Panc1 (cell line): ENCODE measurements at regions not wholly inside any gene's neighbourhood (a gene's known extent, or its start where the extent isn't known, plus 50 kb on each side); places are given as distances from the start of the nearest gene placed in this dataset.

Source experiments
- ATAC-seq: fragments of 200-7000 bp; cut with Tn5 transposase; 2 replicates; pipeline ENCODE4 v1.9.1; 2020; ENCODE audit warnings: mild to moderate bottlenecking, moderate library complexity
- BruUV-seq: library from RNA; stranded (reverse); fragments of 400-500 nt; replicated peaks from 2 replicates; lab custom pipeline; 2021; lab: Mats Ljungman, UMichigan
- CTCF ChIA-PET: fragments of 300-600 bp; sonication (Branson Sonifier 250); formaldehyde crosslinking; loops from one replicate; lab custom pipeline; 2022; ENCODE audit warnings: antibody characterized with exemption; lab: Charles Lee
- POLR2A ChIA-PET: fragments of 300-600 bp; sonication (Branson Sonifier 250); formaldehyde crosslinking; loops from one replicate; lab custom pipeline; 2022; ENCODE audit warnings: antibody characterized with exemption; lab: Charles Lee
- DNase-seq: peaks from one replicate; pipeline ENCODE4 v3.0.0-alpha.2; 2010; ENCODE audit warnings: low read depth, low spot score
- H3K27ac ChIP-seq: 2 replicates; pipeline ENCODE4 v1.5.1; 2011; ENCODE audit warnings: mild to moderate bottlenecking, low read length, inconsistent platforms
- H3K27me3 ChIP-seq: fragments of 200-500 bp; sonication (Bioruptor generic); 2 replicates; pipeline ENCODE4 v1.6.0; 2014; ENCODE audit warnings: low read length, inconsistent platforms; ENCODE audit not compliant: control insufficient read depth, insufficient read depth
- H3K36me3 ChIP-seq: fragments of 200-500 bp; sonication (Bioruptor generic); 2 replicates; pipeline ENCODE4 v1.5.1; 2014; ENCODE audit warnings: inconsistent platforms, mild to moderate bottlenecking, low read length, moderate library complexity; ENCODE audit not compliant: control insufficient read depth, insufficient read depth
- H3K4me1 ChIP-seq: 2 replicates; pipeline ENCODE4 v1.5.1; 2011; ENCODE audit warnings: inconsistent platforms, mild to moderate bottlenecking, low read length, moderate library complexity; ENCODE audit not compliant: control insufficient read depth, insufficient read depth
- H3K4me3 ChIP-seq, 2 experiments: 2 replicates each; pipeline ENCODE4 v1.5.1; 2011 to 2012; ENCODE audit warnings: low read depth in 2 of 2, low read length in 2 of 2, mild to moderate bottlenecking in 2 of 2, inconsistent platforms in 1 of 2, moderate library complexity in 1 of 2
- H3K9me3 ChIP-seq: fragments of 200-500 bp; sonication (Bioruptor generic); 2 replicates; pipeline ENCODE4 v1.5.1; 2014; ENCODE audit warnings: low read depth, mild to moderate bottlenecking, inconsistent platforms, low read length, moderate library complexity; ENCODE audit not compliant: control insufficient read depth, insufficient read depth
- CTCF ChIP-seq: fragments of 450-650 bp; IDR thresholded peaks from 2 replicates; pipeline ENCODE4 v1.5.1; 2017; ENCODE audit warnings: mild to moderate bottlenecking
- POLR2AphosphoS5 ChIP-seq: IDR thresholded peaks from 2 replicates; pipeline ENCODE4 v1.6.1; 2012; ENCODE audit warnings: mild to moderate bottlenecking, low read depth, low read length, moderate library complexity
- REST ChIP-seq, 2 experiments: IDR thresholded peaks; 2 replicates each; pipeline ENCODE4 v1.6.1; 2011 to 2012; ENCODE audit warnings: low read depth in 2 of 2, control low read depth in 1 of 2, low read length in 1 of 2, mild to moderate bottlenecking in 1 of 2, moderate library complexity in 1 of 2; ENCODE audit not compliant: insufficient read depth in 1 of 2
- SIN3A ChIP-seq: IDR thresholded peaks from 2 replicates; pipeline ENCODE4 v1.6.1; 2012; ENCODE audit warnings: low read depth, mild to moderate bottlenecking, low read length, moderate library complexity, borderline replicate concordance; ENCODE audit not compliant: insufficient read depth
- TCF7L2 ChIP-seq: IDR thresholded peaks from 2 replicates; pipeline ENCODE4 v1.6.1; 2011; ENCODE audit warnings: mild to moderate bottlenecking, low read depth, low read length, inconsistent platforms
- in situ Hi-C: cut with HindIII; loops from 2 replicates; pipeline ENCODE4 v1.10.0; 2016; ENCODE audit warnings: low sequenced_read_pairs, low pct_unique_long_range_greater_than_20kb
- intact Hi-C: fragments of 100-400 bp; cut with micrococcal nuclease; formaldehyde crosslinking; loops from one replicate; pipeline ENCODE4 v1.10.0; 2022; ENCODE audit not compliant: unreplicated experiment

- H3K9me3 ChIP-seq: no peaks in the 10 kb centered on the region
- no peak for ATAC-seq
These were observed 861.6 kb upstream of the DPPA4 start for GRCh38 chr3:110198717-110199587.

GRCh38 chr3:110199588-110199943 lies 862.2 kb upstream of the DPPA4 start:
- in situ Hi-C loops (no loop called here), intact Hi-C loops (no loop called here)
- TF ChIP-seq TCF7L2: no peak
- TF ChIP-seq CTCF: no peak
- TF ChIP-seq REST (IDR thresholded peaks at IDR 0.05; ENCODE audit: insufficient read depth in 1 of 2, low read depth in 2 of 2, low read length in 1 of 2): no peak
- TF ChIP-seq POLR2AphosphoS5: no peak
- no peak for TF ChIP-seq SIN3A
- DNase-seq (no peak), ATAC-seq (no peak)
- H3K9me3 ChIP-seq: no peaks in the 10 kb centered on the region
- ChIA-PET CTCF (no interaction called here), POLR2A (no interaction called here)
- H3K36me3 ChIP-seq: no peaks in the 10 kb centered on the region
- H3K27ac ChIP-seq: no peak overlapping the region
- no TSS peak for BruUV-seq
- H3K4me3 ChIP-seq: no peak overlapping the region
- H3K27me3 ChIP-seq: no peaks in the 10 kb centered on the region
- H3K4me1 ChIP-seq: no peaks in the 10 kb centered on the region

More at GRCh38 chr3:110198717-110199587, 861.6 kb upstream of the DPPA4 start:
- TF ChIP-seq POLR2AphosphoS5 (no peak), CTCF (no peak), REST (IDR thresholded peaks at IDR 0.05; ENCODE audit: insufficient read depth in 1 of 2, low read depth in 2 of 2, low read length in 1 of 2) (no peak), SIN3A (no peak), TCF7L2 (no peak)
- no peak overlapping the region for H3K27ac ChIP-seq
- intact Hi-C loops: no loop called here
- DNase-seq: no peak
- no peaks in the 10 kb centered on the region for H3K27me3 ChIP-seq
- no peaks in the 10 kb centered on the region for H3K36me3 ChIP-seq
- in situ Hi-C loops: no loop called here
- ChIA-PET POLR2A (no interaction called here), CTCF (no interaction called here)
- no peak overlapping the region for H3K4me3 ChIP-seq
- no TSS peak for BruUV-seq
- H3K4me1 ChIP-seq: no peaks in the 10 kb centered on the region
